NCI-H2029 (cell line): ENCODE measurements at regions not wholly inside any gene's neighbourhood (a gene's known extent, or its start where the extent isn't known, plus 50 kb on each side); places are given as distances from the start of the nearest gene placed in this dataset.
"Not testable (repeated sequence)": the region's sequence is repeated elsewhere in the genome, so short reads cannot be mapped to it uniquely, and the experiment has no call there.

Experiments used
- DNase-seq: peaks from one replicate; lab custom pipeline; 2025; lab: John Stamatoyannopoulos, UW

DNA sequence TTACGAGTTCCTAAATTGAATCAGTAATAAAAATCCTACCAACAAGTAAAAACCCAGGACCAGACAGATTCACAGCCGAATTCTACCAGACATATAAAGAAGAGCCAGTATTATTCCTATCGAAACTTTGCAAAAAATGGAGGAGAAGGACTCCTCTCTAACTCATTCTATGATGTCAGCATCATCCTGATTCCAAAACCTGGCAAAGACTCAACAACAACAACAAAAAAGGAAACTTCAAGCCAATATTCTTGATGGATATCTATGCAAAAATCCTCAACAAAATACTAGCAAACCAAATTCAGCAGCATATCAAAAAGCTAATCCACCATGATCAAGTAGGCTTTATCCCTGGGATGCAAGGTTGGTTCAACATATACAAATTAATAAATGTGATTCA lies 84.6 kb upstream of the ADRB2 start:
- DNase-seq = not testable (repeated sequence)

DNA sequence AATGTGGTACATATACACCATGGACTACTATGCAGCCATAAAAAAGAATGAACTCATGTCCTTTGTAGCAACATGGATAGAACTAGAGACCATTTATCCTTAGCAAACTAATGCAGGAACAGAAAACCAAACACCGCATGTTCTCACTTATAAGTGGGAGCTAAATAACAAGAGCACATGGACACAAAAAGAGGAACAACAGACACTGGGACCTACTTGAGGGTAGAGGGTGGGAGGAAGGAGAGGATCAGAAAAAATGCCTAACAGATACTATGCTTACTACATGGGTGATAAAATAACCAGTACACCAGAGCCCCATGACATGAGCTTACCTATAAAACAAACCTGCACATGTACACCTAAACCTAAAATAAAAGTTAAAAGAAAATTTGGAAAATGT lies 82.0 kb upstream of the ADRB2 start:
- DNase-seq = not testable (repeated sequence)

GRCh38 chr5:148746826-148747535 lies 79.4 kb upstream of the ADRB2 start:
- no peak for DNase-seq

GRCh38 chr5:148747536-148747906 lies 78.9 kb upstream of the ADRB2 start:
- no peak for DNase-seq

- DNase-seq = no peak
Measured at GRCh38 chr5:148748702-148749392, 77.6 kb upstream of the ADRB2 start.

DNA sequence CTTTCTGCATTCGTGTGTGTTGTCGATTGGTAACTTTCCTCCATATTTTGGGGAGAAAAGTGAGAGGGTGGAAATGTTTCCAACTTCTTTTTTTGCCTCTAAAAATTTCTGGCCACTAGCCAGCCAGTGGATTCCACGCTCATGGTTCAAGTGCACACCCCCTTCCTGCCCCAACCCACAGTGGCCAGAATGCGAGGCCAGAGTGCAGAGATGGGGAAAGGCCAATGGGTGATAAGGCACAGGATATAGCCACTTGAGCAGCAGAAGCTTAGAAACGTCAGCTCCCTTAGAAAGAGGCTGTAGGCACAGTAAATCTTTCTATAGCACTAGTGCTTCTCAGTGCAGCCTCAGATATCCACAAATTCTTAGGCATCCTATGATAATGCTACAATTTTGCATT lies 75.8 kb upstream of the ADRB2 start:
- no peak for DNase-seq

DNA sequence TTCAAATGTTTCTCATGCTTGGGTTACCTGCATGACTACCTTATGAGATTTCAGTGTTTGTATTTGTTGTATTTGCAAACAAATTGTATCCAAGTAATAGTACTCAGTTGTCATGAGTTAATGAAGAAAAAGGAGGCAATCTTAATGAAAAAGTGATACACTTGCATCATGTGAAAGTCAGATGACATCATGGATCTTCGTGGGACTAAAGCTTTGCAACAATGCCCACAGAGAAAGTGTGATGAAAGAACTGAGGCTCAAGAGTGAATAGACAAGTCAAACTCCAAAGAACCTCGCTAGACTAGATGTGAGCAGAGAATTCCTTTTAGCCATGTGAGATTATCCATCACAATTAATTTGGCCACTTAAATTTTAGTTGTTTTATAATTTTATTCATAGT lies 75.4 kb upstream of the ADRB2 start:
- DNase-seq = no peak

DNA sequence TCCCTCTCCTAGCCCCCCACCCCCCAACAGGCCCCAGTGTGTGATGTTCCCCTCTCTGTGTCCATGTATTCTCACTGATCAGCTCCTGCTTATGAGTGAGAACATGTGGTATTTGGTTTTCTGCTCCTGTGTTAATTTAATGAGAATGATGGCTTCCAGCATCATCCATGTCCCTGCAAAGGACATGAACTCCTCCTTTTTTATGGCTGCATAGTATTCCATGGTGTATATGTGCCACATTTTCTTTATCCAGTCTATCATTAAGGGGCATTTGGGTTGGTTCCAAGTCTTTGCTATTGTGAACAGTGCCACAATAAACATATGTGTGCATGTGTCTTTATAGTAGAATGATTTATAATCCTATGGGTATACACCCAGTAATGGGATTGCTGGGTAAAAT lies 74.0 kb upstream of the ADRB2 start:
- not testable (repeated sequence) for DNase-seq

DNA sequence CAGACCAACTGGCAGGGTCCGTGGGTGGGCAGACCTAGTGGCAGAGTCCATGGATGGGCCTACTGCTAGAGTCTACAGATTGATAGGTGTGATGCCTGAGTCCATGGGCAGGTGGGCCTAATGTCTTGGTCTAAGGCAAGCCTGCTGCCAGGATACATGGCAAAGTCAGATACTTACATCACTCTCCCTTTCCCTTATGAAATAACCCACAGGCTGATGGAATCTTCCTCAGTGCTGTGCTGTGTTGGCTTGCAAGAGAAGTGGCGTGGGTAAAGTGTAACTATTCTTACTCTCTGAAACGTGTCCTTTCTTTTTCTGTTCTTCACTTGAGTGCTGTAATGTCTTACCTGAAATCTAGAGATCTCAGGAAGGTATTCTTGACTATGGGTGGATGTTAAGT lies 67.3 kb upstream of the ADRB2 start:
- DNase-seq = no peak

DNA sequence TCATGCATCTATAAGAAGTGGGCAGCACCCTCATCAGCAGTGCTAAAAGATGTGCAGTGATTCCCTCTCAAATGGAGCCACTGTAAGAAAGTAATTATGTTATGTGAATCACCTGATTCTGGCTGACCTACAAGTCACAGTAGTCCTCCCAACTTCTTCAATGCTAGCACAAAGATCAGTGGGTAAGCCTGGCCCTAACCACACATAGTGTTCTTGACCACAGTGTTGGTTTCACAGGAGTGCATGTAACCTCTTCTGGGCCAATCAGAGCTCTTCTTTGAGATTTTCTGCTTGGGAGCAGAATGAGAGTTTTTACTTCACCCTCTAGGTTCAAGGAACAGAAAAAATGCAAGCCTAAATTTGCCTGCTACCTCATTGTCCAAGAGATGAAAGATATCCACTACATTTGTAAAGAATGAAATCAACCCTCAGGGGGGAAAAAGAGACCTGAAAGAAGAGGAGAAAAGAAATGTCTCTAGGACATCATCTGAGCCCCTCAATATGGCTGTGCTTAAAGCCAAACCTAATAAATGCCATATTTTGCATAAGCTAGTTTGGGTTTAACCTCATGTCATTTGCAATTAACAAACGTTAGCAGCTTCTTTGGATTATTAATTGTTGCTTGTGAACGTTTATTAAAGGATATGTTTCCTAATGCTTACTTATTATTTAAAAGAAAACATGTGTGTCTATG lies 65.3 kb upstream of the ADRB2 start:
- DNase-seq = no peak

GRCh38 chr5:148763996-148764395 lies 62.4 kb upstream of the ADRB2 start:
- DNase-seq = no peak

GRCh38 chr5:148765061-148765460 lies 61.4 kb upstream of the ADRB2 start:
- no peak for DNase-seq

DNA sequence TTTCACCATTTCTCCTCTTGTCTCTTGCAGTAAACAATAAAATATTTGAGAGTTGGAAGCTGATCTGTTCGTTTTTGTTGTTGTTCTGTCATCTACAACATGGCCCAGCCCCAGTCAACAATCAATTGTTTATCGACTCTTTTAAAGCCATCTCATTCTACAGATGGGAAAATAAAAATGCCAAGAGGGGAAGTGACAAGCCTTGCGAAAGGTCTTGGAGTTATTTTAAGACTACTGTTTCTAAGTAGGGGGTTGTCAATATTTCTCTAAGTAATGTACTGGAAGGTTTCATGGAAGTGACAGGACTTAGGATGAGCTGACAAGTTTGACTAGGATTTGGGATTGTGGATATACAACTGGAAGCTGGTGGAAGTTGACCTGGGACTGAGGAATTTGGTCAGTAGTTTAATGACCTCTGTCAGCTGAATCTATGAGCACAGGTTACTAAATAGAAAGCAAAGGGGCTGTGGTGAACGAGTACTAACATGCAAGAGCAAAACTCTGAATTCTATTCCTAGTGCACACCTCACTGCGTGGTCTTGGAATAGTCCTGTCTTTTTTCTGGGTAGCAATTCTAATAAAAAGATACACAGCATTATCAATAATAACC lies 57.5 kb upstream of the ADRB2 start:
- DNase-seq = no peak

DNA sequence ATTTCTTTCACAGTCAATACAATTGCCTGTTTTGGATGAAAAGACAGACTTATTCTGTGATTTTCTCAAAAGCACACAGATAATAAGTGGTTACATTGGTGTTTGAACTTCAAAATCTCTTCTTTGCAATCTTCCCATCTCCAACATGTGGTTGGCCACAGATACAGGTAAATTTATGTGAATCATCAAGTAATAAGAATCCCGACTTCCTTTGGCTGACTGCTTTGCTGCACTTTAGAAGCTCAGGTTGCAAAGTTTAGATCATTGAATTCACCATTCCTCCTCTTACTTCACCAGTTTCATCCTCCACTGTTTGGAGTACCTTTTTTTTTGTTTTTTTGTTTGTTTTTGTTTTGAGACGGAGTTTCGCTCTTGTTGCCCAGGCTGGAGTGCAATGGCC lies 56.5 kb upstream of the ADRB2 start:
- DNase-seq = no peak

DNA sequence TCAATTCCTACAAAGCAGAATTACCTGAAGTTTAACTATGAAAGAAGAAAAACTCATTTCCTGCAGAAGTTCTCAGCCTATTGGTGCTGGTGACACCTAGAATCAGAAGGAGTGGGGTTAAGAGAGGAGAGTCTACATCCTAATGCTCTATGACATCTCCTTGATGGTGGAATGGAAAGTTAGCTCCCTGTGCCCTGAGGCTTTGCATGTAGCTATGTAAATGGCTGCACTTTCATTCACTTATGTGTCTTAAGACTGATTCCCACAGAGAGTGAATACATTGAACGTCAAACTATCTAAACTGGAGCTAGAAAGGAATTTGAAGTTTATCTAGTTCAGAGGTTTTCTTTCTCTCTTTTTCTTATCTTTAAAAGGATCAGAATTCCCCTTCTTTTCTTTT lies 52.1 kb upstream of the ADRB2 start:
- DNase-seq = no peak

- no peak for DNase-seq
Measured at GRCh38 chr5:148776261-148776660, 50.1 kb upstream of the ADRB2 start.
